ENCODE measurements at regions not wholly inside any gene's neighbourhood (a gene's known extent, or its start where the extent isn't known, plus 50 kb on each side); places are given as distances from the start of the nearest gene placed in this dataset.

DNA sequence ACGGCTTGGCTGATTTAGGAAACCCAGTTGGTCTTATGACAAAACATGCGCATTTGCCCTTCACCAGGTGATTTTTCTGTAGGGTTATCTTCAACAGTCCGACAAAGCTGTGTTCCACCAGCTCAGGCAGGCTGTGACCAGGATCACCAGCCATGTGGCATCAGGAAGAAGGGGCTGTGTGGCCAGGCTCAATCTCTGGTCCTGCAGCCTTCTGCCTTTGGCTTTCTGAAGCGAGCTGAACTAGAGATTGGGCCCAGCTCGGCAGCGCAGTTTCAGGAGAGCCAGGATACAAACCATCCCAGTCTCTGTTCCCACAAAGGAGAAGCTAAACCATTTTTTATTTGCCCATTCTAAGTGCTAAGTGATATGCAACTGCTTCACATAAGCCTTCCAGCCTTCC, 282.3 kb downstream of the SOX11 start:
- no peak overlapping the region for H3K27ac ChIP-seq
- DNase-seq: no peak
- intact Hi-C loops (cut with DNase I): no loop called here

DNA sequence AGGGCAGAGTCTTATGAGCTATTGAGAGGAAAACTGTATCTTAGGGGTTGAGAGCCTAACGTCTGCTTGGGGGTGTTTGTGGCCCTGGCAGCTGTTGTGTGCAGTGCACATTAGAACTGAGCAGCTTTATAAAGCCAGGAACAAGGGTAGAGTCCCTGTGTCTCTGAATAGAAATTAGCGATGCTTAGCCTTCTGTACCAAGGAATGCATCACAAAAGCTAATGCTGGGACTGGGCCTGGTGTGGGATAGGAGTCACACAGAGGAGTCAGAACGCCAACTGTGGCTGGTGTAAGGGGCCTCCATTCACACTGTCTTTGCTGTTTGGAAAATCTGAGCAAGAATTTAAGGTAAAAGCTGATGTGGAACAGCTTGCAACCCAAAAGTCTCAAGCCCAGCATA, 283.2 kb downstream of the SOX11 start:
- H3K27me3 ChIP-seq: no peaks in the 10 kb centered on the region
- intact Hi-C loops (cut with DNase I): no loop called here
- no peak for DNase-seq
- no peaks in the 10 kb centered on the region for H3K9me3 ChIP-seq
- H3K4me1 ChIP-seq: no peaks in the 10 kb centered on the region
- no peak overlapping the region for H3K4me3 ChIP-seq
- WGBS (ENCODE audit: insufficient coverage, low coverage, low lambda C conversion rate, missing lambda C conversion rate): 69% methylated on average over 3 of the region's 3 CpGs
- ATAC-seq: no peak
- H3K36me3 ChIP-seq: no peaks in the 10 kb centered on the region
- H3K27ac ChIP-seq: no peak overlapping the region
- no peak for TF ChIP-seq POLR2A (IDR thresholded peaks at IDR 0.05)
- TF ChIP-seq, protein P1, sequence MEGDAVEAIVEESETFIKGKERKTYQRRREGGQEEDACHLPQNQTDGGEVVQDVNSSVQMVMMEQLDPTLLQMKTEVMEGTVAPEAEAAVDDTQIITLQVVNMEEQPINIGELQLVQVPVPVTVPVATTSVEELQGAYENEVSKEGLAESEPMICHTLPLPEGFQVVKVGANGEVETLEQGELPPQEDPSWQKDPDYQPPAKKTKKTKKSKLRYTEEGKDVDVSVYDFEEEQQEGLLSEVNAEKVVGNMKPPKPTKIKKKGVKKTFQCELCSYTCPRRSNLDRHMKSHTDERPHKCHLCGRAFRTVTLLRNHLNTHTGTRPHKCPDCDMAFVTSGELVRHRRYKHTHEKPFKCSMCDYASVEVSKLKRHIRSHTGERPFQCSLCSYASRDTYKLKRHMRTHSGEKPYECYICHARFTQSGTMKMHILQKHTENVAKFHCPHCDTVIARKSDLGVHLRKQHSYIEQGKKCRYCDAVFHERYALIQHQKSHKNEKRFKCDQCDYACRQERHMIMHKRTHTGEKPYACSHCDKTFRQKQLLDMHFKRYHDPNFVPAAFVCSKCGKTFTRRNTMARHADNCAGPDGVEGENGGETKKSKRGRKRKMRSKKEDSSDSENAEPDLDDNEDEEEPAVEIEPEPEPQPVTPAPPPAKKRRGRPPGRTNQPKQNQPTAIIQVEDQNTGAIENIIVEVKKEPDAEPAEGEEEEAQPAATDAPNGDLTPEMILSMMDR (IDR thresholded peaks at IDR 0.05): no peak

More for the DNA sequence above, 282.3 kb downstream of the SOX11 start:
- H3K4me1 ChIP-seq: no peaks in the 10 kb centered on the region
- H3K27me3 ChIP-seq: no peaks in the 10 kb centered on the region
- 54% methylated on average over 5 of the region's 6 CpGs for WGBS (ENCODE audit: insufficient coverage, low coverage, low lambda C conversion rate, missing lambda C conversion rate)
- H3K9me3 ChIP-seq: no peaks in the 10 kb centered on the region
- ATAC-seq: no peak
- H3K4me3 ChIP-seq: no peak overlapping the region
- no peaks in the 10 kb centered on the region for H3K36me3 ChIP-seq
- no peak for TF ChIP-seq POLR2A (IDR thresholded peaks at IDR 0.05)
- TF ChIP-seq, protein P1 (IDR thresholded peaks at IDR 0.05): no peak

- Histone ChIP-seq H3K27ac (no peak overlapping the region), H3K4me1 (no peaks in the 10 kb centered on the region), H3K36me3 (no peaks in the 10 kb centered on the region), H3K4me3 (no peak overlapping the region), H3K27me3 (no peaks in the 10 kb centered on the region), H3K9me3 (no peaks in the 10 kb centered on the region)
- no peak for DNase-seq
- ATAC-seq: no peak
- WGBS (ENCODE audit: insufficient coverage, low coverage, low lambda C conversion rate, missing lambda C conversion rate): 56% methylated on average over 9 of the region's 9 CpGs
- intact Hi-C loops (cut with DNase I): no loop called here
- no peak for TF ChIP-seq POLR2A (IDR thresholded peaks at IDR 0.05)
- TF ChIP-seq, protein P1 (IDR thresholded peaks at IDR 0.05): no peak
Observed at GRCh38 chr2:5976531-5977065, 284.4 kb downstream of the SOX11 start.

DNA sequence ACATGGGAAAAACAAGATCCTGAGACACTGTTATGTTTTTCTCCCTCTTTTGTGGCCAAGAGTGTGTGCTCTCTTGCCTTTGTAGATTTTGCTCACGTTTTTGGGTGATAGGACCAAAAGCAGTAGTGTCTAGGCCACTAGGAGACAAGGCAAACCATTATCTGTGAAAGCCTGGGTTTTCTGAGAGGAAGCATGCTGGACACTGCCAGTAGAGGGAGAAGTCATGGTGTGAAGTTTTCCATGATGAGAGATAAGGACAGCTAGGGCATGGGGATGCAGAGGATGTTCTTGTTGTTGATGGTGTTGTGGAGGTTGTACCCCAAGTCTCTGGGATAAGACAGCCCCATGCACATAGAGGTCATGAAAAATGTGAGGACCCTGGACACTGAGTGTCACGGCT, 285.3 kb downstream of the SOX11 start:
- DNase-seq: no peak
- no peak overlapping the region for H3K27ac ChIP-seq
- no peaks in the 10 kb centered on the region for H3K9me3 ChIP-seq
- no peak for ATAC-seq
- no peaks in the 10 kb centered on the region for H3K4me1 ChIP-seq
- TF ChIP-seq POLR2A (IDR thresholded peaks at IDR 0.05): no peak
- TF ChIP-seq, protein P1 (IDR thresholded peaks at IDR 0.05): no peak
- intact Hi-C loops (cut with DNase I): no loop called here
- 31% methylated on average over 2 of the region's 2 CpGs for WGBS (ENCODE audit: insufficient coverage, low coverage, low lambda C conversion rate, missing lambda C conversion rate)
- no peak overlapping the region for H3K4me3 ChIP-seq
- no peaks in the 10 kb centered on the region for H3K36me3 ChIP-seq
- H3K27me3 ChIP-seq: no peaks in the 10 kb centered on the region

All from right lobe of liver (tissue), 6 donors.